ENCODE measurements at regions not wholly inside any gene's neighbourhood (a gene's known extent, or its start where the extent isn't known, plus 50 kb on each side); places are given as distances from the start of the nearest gene placed in this dataset.

GRCh38 chr5:175384724-175385552 lies 59.0 kb downstream of the DRD1 start:
- H3K27ac ChIP-seq, result no peak overlapping the region
- H3K9me3 ChIP-seq, result no peaks in the 10 kb centered on the region
- TF ChIP-seq CTCF (IDR thresholded peaks at IDR 0.05) (no peak), POLR2A (IDR thresholded peaks at IDR 0.05) (no peak), EP300 (IDR thresholded peaks at IDR 0.05) (no peak)
- no peaks in the 10 kb centered on the region for H3K27me3 ChIP-seq
- no peak overlapping the region for H3K4me3 ChIP-seq
- H3K36me3 ChIP-seq, result no peaks in the 10 kb centered on the region
- intact Hi-C loops (cut with DNase I), result no loop called here
- WGBS, 3 donors, result 41 to 53% (median 52%) methylated on average over 2 of the region's 2 CpGs
- H3K4me1 ChIP-seq (ENCODE audit: insufficient read depth), result no peaks in the 10 kb centered on the region
- DNase-seq, result no peak

GRCh38 chr5:175383350-175383749 lies 60.6 kb downstream of the DRD1 start:
- 71 to 81% (median 73%) methylated on average over 4 of the region's 4 CpGs for WGBS, 3 donors
- intact Hi-C loops (cut with DNase I), result no loop called here
- no peak for TF ChIP-seq CTCF (IDR thresholded peaks at IDR 0.05)
- TF ChIP-seq EP300 (IDR thresholded peaks at IDR 0.05), result no peak
- no peak for TF ChIP-seq POLR2A (IDR thresholded peaks at IDR 0.05)

GRCh38 chr5:175382171-175382570 lies 61.8 kb downstream of the DRD1 start:
- no peak for TF ChIP-seq CTCF (IDR thresholded peaks at IDR 0.05)
- TF ChIP-seq EP300 (IDR thresholded peaks at IDR 0.05), result no peak
- TF ChIP-seq POLR2A (IDR thresholded peaks at IDR 0.05), result no peak
- Histone ChIP-seq H3K27ac (no peak overlapping the region), H3K36me3 (no peaks in the 10 kb centered on the region), H3K27me3 (no peaks in the 10 kb centered on the region), H3K4me1 (ENCODE audit: insufficient read depth) (no peaks in the 10 kb centered on the region), H3K9me3 (no peaks in the 10 kb centered on the region), H3K4me3 (no peak overlapping the region)
- DNase-seq, result no peak
- intact Hi-C loops (cut with DNase I), result no loop called here
- 66 to 78% (median 70%) methylated on average over 1 of the region's 1 CpG for WGBS, 3 donors

More at GRCh38 chr5:175383350-175383749, 60.6 kb downstream of the DRD1 start:
- Histone ChIP-seq H3K36me3 (no peaks in the 10 kb centered on the region), H3K4me1 (ENCODE audit: insufficient read depth) (no peaks in the 10 kb centered on the region), H3K27me3 (no peaks in the 10 kb centered on the region), H3K9me3 (no peaks in the 10 kb centered on the region), H3K4me3 (no peak overlapping the region), H3K27ac (no peak overlapping the region)
- DNase-seq, result no peak

- 31 to 43% (median 36%) methylated on average over 4 of the region's 4 CpGs for WGBS, 3 donors
- no peaks in the 10 kb centered on the region for H3K4me1 ChIP-seq (ENCODE audit: insufficient read depth)
- intact Hi-C loops (cut with DNase I), result no loop called here
- DNase-seq, result no peak
- no peaks in the 10 kb centered on the region for H3K36me3 ChIP-seq
- no peaks in the 10 kb centered on the region for H3K9me3 ChIP-seq
- TF ChIP-seq POLR2A (IDR thresholded peaks at IDR 0.05) (no peak), EP300 (IDR thresholded peaks at IDR 0.05) (no peak), CTCF (IDR thresholded peaks at IDR 0.05) (no peak)
- no peaks in the 10 kb centered on the region for H3K27me3 ChIP-seq
- H3K4me3 ChIP-seq, result no peak overlapping the region
- no peak overlapping the region for H3K27ac ChIP-seq
These were observed 62.9 kb downstream of the DRD1 start for GRCh38 chr5:175381130-175381529.

Measured in ovary (tissue), 7 donors.